ENCODE measurements at regions not wholly inside any gene's neighbourhood (a gene's known extent, or its start where the extent isn't known, plus 50 kb on each side); places are given as distances from the start of the nearest gene placed in this dataset.

GRCh38 chr7:155983176-155983815 lies 171.0 kb upstream of the SHH start:
- DNase-seq (ENCODE audit: low read depth in 1 of 2, low spot score in 1 of 2), result no peak
- no peak overlapping the region for H3K27ac ChIP-seq (replicated peaks)
- no peaks in the 10 kb centered on the region for H3K27me3 ChIP-seq (ENCODE audit: insufficient read depth, poor library complexity, severe bottlenecking)
- no peak overlapping the region for H3K4me3 ChIP-seq (replicated peaks; ENCODE audit: insufficient read depth, low read length)
- no peak for TF ChIP-seq CTCF (IDR thresholded peaks at IDR 0.05; ENCODE audit: insufficient read depth, low read length)
- no peak for TF ChIP-seq SPI1 (IDR thresholded peaks at IDR 0.05; ENCODE audit: borderline replicate concordance, low read depth)
- TF ChIP-seq POLR2AphosphoS5 (IDR thresholded peaks at IDR 0.05; ENCODE audit: low read depth), result no peak
- TF ChIP-seq, protein P1, sequence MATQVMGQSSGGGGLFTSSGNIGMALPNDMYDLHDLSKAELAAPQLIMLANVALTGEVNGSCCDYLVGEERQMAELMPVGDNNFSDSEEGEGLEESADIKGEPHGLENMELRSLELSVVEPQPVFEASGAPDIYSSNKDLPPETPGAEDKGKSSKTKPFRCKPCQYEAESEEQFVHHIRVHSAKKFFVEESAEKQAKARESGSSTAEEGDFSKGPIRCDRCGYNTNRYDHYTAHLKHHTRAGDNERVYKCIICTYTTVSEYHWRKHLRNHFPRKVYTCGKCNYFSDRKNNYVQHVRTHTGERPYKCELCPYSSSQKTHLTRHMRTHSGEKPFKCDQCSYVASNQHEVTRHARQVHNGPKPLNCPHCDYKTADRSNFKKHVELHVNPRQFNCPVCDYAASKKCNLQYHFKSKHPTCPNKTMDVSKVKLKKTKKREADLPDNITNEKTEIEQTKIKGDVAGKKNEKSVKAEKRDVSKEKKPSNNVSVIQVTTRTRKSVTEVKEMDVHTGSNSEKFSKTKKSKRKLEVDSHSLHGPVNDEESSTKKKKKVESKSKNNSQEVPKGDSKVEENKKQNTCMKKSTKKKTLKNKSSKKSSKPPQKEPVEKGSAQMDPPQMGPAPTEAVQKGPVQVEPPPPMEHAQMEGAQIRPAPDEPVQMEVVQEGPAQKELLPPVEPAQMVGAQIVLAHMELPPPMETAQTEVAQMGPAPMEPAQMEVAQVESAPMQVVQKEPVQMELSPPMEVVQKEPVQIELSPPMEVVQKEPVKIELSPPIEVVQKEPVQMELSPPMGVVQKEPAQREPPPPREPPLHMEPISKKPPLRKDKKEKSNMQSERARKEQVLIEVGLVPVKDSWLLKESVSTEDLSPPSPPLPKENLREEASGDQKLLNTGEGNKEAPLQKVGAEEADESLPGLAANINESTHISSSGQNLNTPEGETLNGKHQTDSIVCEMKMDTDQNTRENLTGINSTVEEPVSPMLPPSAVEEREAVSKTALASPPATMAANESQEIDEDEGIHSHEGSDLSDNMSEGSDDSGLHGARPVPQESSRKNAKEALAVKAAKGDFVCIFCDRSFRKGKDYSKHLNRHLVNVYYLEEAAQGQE (IDR thresholded peaks at IDR 0.05; ENCODE audit: insufficient replicate concordance, low read depth), result no peak

GRCh38 chr7:155981703-155982102 lies 169.4 kb upstream of the SHH start:
- no peaks in the 10 kb centered on the region for H3K27me3 ChIP-seq (ENCODE audit: insufficient read depth, poor library complexity, severe bottlenecking)
- TF ChIP-seq GABPA (IDR thresholded peaks at IDR 0.05; ENCODE audit: low read depth) (no peak), POLR2AphosphoS5 (IDR thresholded peaks at IDR 0.05; ENCODE audit: low read depth) (no peak), CTCF (IDR thresholded peaks at IDR 0.05; ENCODE audit: insufficient read depth, low read length) (no peak), SPI1 (IDR thresholded peaks at IDR 0.05; ENCODE audit: borderline replicate concordance, low read depth) (no peak)
- TF ChIP-seq, protein P1 (IDR thresholded peaks at IDR 0.05; ENCODE audit: insufficient replicate concordance, low read depth), result no peak
- no peak overlapping the region for H3K4me3 ChIP-seq (replicated peaks; ENCODE audit: insufficient read depth, low read length)
- DNase-seq (ENCODE audit: low read depth in 1 of 2, low spot score in 1 of 2), result no peak
- no peak overlapping the region for H3K27ac ChIP-seq (replicated peaks)

- Histone ChIP-seq H3K27me3 (ENCODE audit: insufficient read depth, poor library complexity, severe bottlenecking) (no peaks in the 10 kb centered on the region), H3K27ac (replicated peaks) (no peak overlapping the region), H3K4me3 (replicated peaks; ENCODE audit: insufficient read depth, low read length) (no peak overlapping the region)
- TF ChIP-seq GABPA (IDR thresholded peaks at IDR 0.05; ENCODE audit: low read depth), result no peak
- TF ChIP-seq, protein P1 (IDR thresholded peaks at IDR 0.05; ENCODE audit: insufficient replicate concordance, low read depth), result no peak
- no peak for DNase-seq (ENCODE audit: low read depth in 1 of 2, low spot score in 1 of 2)
These were observed 168.6 kb upstream of the SHH start for GRCh38 chr7:155980841-155981240.
